Hepatocyte (in vitro differentiated cells): ENCODE measurements at regions not wholly inside any gene's neighbourhood (a gene's known extent, or its start where the extent isn't known, plus 50 kb on each side); places are given as distances from the start of the nearest gene placed in this dataset.

Source experiments
- EZH2 ChIP-seq: fragments of 200-600 bp; sonication (generic); IDR thresholded peaks from 2 replicates; pipeline ENCODE4 v1.6.1; 2016; ENCODE audit warnings: antibody characterized with exemption, mild to moderate bottlenecking, borderline replicate concordance
- EZH2phosphoT487 ChIP-seq: fragments of 200-600 bp; sonication (generic); IDR thresholded peaks from one replicate; pipeline ENCODE4 v1.6.1; 2018; ENCODE audit warnings: antibody characterized with exemption, mild to moderate bottlenecking, low read depth, moderate library complexity; ENCODE audit not compliant: unreplicated experiment, severe bottlenecking
- TF ChIP-seq, protein P1 (sequence below): fragments of 200-600 bp; sonication (generic); IDR thresholded peaks from 2 replicates; pipeline ENCODE4 v1.5.1; 2016; ENCODE audit warnings: antibody characterized with exemption, mild to moderate bottlenecking; ENCODE audit not compliant: poor library complexity

DNA sequence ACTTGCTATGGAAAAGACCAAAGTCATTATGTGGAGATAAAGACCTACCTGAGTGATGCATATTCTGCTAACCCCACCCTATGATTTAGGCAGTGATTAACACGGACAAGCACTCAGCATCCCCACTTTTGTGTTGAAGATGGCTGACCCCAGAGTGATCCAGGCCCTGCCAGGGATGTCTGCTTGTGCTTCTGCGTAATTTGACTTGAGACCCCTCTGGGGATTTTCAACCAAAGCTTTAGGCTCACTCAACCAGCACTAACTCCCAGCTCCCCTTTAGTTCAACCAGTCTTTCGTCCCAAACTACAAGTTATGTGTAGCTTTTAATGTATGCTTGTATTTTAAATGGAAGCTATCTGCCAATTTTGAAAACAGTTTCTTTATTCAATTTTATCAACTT lies 538.0 kb upstream of the ID4 start:
- TF ChIP-seq, protein P1, sequence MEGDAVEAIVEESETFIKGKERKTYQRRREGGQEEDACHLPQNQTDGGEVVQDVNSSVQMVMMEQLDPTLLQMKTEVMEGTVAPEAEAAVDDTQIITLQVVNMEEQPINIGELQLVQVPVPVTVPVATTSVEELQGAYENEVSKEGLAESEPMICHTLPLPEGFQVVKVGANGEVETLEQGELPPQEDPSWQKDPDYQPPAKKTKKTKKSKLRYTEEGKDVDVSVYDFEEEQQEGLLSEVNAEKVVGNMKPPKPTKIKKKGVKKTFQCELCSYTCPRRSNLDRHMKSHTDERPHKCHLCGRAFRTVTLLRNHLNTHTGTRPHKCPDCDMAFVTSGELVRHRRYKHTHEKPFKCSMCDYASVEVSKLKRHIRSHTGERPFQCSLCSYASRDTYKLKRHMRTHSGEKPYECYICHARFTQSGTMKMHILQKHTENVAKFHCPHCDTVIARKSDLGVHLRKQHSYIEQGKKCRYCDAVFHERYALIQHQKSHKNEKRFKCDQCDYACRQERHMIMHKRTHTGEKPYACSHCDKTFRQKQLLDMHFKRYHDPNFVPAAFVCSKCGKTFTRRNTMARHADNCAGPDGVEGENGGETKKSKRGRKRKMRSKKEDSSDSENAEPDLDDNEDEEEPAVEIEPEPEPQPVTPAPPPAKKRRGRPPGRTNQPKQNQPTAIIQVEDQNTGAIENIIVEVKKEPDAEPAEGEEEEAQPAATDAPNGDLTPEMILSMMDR, result no peak
- no peak for TF ChIP-seq EZH2phosphoT487
- no peak for TF ChIP-seq EZH2
